NCI-H128 (cell line): ENCODE measurements at regions not wholly inside any gene's neighbourhood (a gene's known extent, or its start where the extent isn't known, plus 50 kb on each side); places are given as distances from the start of the nearest gene placed in this dataset.
"Not testable (repeated sequence)": the region's sequence is repeated elsewhere in the genome, so short reads cannot be mapped to it uniquely, and the experiment has no call there.

Source experiments
- DNase-seq: peaks from one replicate; lab custom pipeline; 2025; ENCODE audit not compliant: unreplicated experiment; lab: John Stamatoyannopoulos, UW

GRCh38 chr2:52343706-52344266 lies 1311.9 kb upstream of the NRXN1 start:
- DNase-seq, result no peak

GRCh38 chr2:52343010-52343409 lies 1311.1 kb upstream of the NRXN1 start:
- DNase-seq, result no peak

GRCh38 chr2:52342458-52342857 lies 1310.5 kb upstream of the NRXN1 start:
- no peak for DNase-seq

GRCh38 chr2:52341732-52342131 lies 1309.8 kb upstream of the NRXN1 start:
- no peak for DNase-seq

GRCh38 chr2:52340171-52340570 lies 1308.2 kb upstream of the NRXN1 start:
- DNase-seq, result no peak

- not testable (repeated sequence) for DNase-seq
Observed at GRCh38 chr2:52337786-52338185, 1305.9 kb upstream of the NRXN1 start.

- DNase-seq, result no peak
Observed at GRCh38 chr2:52336951-52337350, 1305.0 kb upstream of the NRXN1 start.

GRCh38 chr2:52335727-52336126 lies 1303.8 kb upstream of the NRXN1 start:
- no peak for DNase-seq

- no peak for DNase-seq
Observed at GRCh38 chr2:52334185-52334584, 1302.3 kb upstream of the NRXN1 start.

- DNase-seq, result no peak
Observed at GRCh38 chr2:52327641-52328040, 1295.7 kb upstream of the NRXN1 start.

- DNase-seq, result no peak
Observed at GRCh38 chr2:52314231-52314630, 1282.3 kb upstream of the NRXN1 start.

GRCh38 chr2:52312486-52312885 lies 1280.6 kb upstream of the NRXN1 start:
- DNase-seq, result no peak

GRCh38 chr2:52311862-52312261 lies 1279.9 kb upstream of the NRXN1 start:
- no peak for DNase-seq

- no peak for DNase-seq
Observed at GRCh38 chr2:52308156-52308555, 1276.2 kb upstream of the NRXN1 start.

- DNase-seq, result no peak
Observed at GRCh38 chr2:52294628-52295027, 1262.7 kb upstream of the NRXN1 start.

- no peak for DNase-seq
Observed at GRCh38 chr2:52292801-52293200, 1260.9 kb upstream of the NRXN1 start.

GRCh38 chr2:52289741-52290140 lies 1257.8 kb upstream of the NRXN1 start:
- no peak for DNase-seq

GRCh38 chr2:52288596-52288995 lies 1256.7 kb upstream of the NRXN1 start:
- no peak for DNase-seq

GRCh38 chr2:52269696-52270485 lies 1238.0 kb upstream of the NRXN1 start:
- DNase-seq, result no peak

GRCh38 chr2:52264911-52265310 lies 1233.0 kb upstream of the NRXN1 start:
- DNase-seq, result no peak

GRCh38 chr2:52264488-52264887 lies 1232.6 kb upstream of the NRXN1 start:
- DNase-seq, result peak; percentile 59

GRCh38 chr2:52260904-52261303 lies 1229.0 kb upstream of the NRXN1 start:
- DNase-seq, result no peak

- not testable (repeated sequence) for DNase-seq
Observed at GRCh38 chr2:52258967-52259366, 1227.0 kb upstream of the NRXN1 start.
